ENCODE measurements at regions not wholly inside any gene's neighbourhood (a gene's known extent, or its start where the extent isn't known, plus 50 kb on each side); places are given as distances from the start of the nearest gene placed in this dataset.

- no peaks in the 10 kb centered on the region for H3K23me2 ChIP-seq (ENCODE audit: insufficient read length, low read depth, low read length, poor library complexity, severe bottlenecking)
- H2AK5ac ChIP-seq (ENCODE audit: insufficient read length, low read length) = no peak overlapping the region
- H3K14ac ChIP-seq (ENCODE audit: insufficient read depth, low read length) = no peak overlapping the region
- peaks cover 14% of the 10 kb centered on the region for H3K27me3 Mint-ChIP-seq (ENCODE audit: low read depth)
- H2BK15ac ChIP-seq (ENCODE audit: low read depth, low read length) = no peak overlapping the region
- H3K9me3 ChIP-seq (ENCODE audit: control insufficient read depth, low read depth, low read length) = no peaks in the 10 kb centered on the region
- WGBS (ENCODE audit: extremely low coverage, insufficient read length, low lambda C conversion rate) = no CpG with 5 or more reads among the region's 7 CpGs
- H3K4ac ChIP-seq (ENCODE audit: low read depth, low read length) = no peak overlapping the region
- no peak overlapping the region for H2BK120ac ChIP-seq (ENCODE audit: low read depth, low read length, poor library complexity, severe bottlenecking)
- no peak overlapping the region for H3K27ac Mint-ChIP-seq
- no peaks in the 10 kb centered on the region for H3K79me1 ChIP-seq (ENCODE audit: insufficient read depth, low read depth, low read length, poor library complexity, severe bottlenecking)
- TF ChIP-seq CTCF (conservative IDR thresholded peaks at IDR 0.05) = no peak
- H4K91ac ChIP-seq (ENCODE audit: insufficient read length, low read depth, low read length) = no peak overlapping the region
- H3K4me2 ChIP-seq (ENCODE audit: insufficient read depth, insufficient read length, low read length) = no peak overlapping the region
- no peak overlapping the region for H2BK5ac ChIP-seq (ENCODE audit: insufficient read length, low read length)
- H3K4me1 ChIP-seq (ENCODE audit: insufficient read depth, low read length) = no peaks in the 10 kb centered on the region
- no peak overlapping the region for H3K56ac ChIP-seq (ENCODE audit: insufficient read length, low read depth, low read length)
- peaks cover 0 to 4% of the 10 kb centered on the region in 2 experiments; a peak in 1 of 5 replicates for H3K9me3 Mint-ChIP-seq
- H3K27me3 ChIP-seq (ENCODE audit: insufficient read depth, low read length) = no peaks in the 10 kb centered on the region
- H3K9ac ChIP-seq (ENCODE audit: extremely low read depth, insufficient read length, low read length) = no peak overlapping the region
- no peaks in the 10 kb centered on the region for H3K79me2 ChIP-seq (ENCODE audit: insufficient read depth, low read length)
- H3K27ac ChIP-seq (ENCODE audit: insufficient read length, low read depth, low read length) = no peak overlapping the region
- DNase-seq = no peak
- H4K5ac ChIP-seq (ENCODE audit: insufficient read length, low read depth, low read length) = no peak overlapping the region
- peaks cover 7 to 13% of the 10 kb centered on the region in 2 experiments for H3K4me1 Mint-ChIP-seq
- H2BK12ac ChIP-seq (ENCODE audit: insufficient read length, low read depth, low read length) = no peak overlapping the region
- peaks cover 0 to 8% (median 0%) of the 10 kb centered on the region in 3 experiments; a peak in 1 of 7 replicates for H3K36me3 Mint-ChIP-seq (ENCODE audit: insufficient read depth in 1 of 3, low read depth in 3 of 3)
- H3K23ac ChIP-seq (ENCODE audit: insufficient read length, low read depth, low read length) = no peak overlapping the region
- no peaks in the 10 kb centered on the region for H4K20me1 ChIP-seq (ENCODE audit: control insufficient read depth, insufficient read depth, insufficient read length)
- no peak overlapping the region for H2AFZ ChIP-seq (ENCODE audit: low read length)
- H2BK20ac ChIP-seq (ENCODE audit: low read depth, low read length, poor library complexity, severe bottlenecking) = no peak overlapping the region
- no peak overlapping the region for H4K8ac ChIP-seq (replicated peaks; ENCODE audit: insufficient read length, low read depth, low read length)
- no peak overlapping the region for H3K18ac ChIP-seq (ENCODE audit: insufficient read length, low read depth, low read length)
- H3K4me3 Mint-ChIP-seq = no peak overlapping the region
- H3T11ph ChIP-seq (ENCODE audit: low read length) = no peak overlapping the region
Observed at GRCh38 chr15:88395241-88395640, 71.9 kb downstream of the MRPL46 start.

Measured in H9 (cell line).